BLaER1 treated with 17β-estradiol and CSF1 and Interleukin-3, amounts not matched to agents 10 nM and 100 nM (cell line): ENCODE measurements at regions not wholly inside any gene's neighbourhood (a gene's known extent, or its start where the extent isn't known, plus 50 kb on each side); places are given as distances from the start of the nearest gene placed in this dataset.

ENCODE experiments used
- H3K27ac ChIP-seq, 11 experiments: shearing (Covaris generic); formaldehyde crosslinking; 2 replicates each; pipeline ENCODE4 v1.8.1; 2022
- H3K27me3 ChIP-seq, 11 experiments: shearing (Covaris generic); formaldehyde crosslinking; 2 replicates each; pipeline ENCODE4 v1.8.1; 2022
- H3K36me3 ChIP-seq, 11 experiments: shearing (Covaris generic); formaldehyde crosslinking; 2 replicates each; pipeline ENCODE4 v1.8.1; 2022
- H3K4me1 ChIP-seq, 10 experiments: shearing (Covaris generic); formaldehyde crosslinking; 2 replicates each; pipeline ENCODE4 v1.8.1; 2022
- H3K4me2 ChIP-seq, 11 experiments: shearing (Covaris generic); formaldehyde crosslinking; 2 replicates each; pipeline ENCODE4 v1.8.1; 2022
- H3K4me3 ChIP-seq, 10 experiments: shearing (Covaris generic); formaldehyde crosslinking; 2 replicates each; pipeline ENCODE4 v1.8.1; 2022
- H3K9ac ChIP-seq, 11 experiments: shearing (Covaris generic); formaldehyde crosslinking; 2 replicates each; pipeline ENCODE4 v1.8.1; 2022
- H3K9me3 ChIP-seq, 11 experiments: shearing (Covaris generic); formaldehyde crosslinking; replicated peaks in 1 of 11; 2 replicates each; pipeline ENCODE4 v1.8.1; 2022
- H4K20me1 ChIP-seq, 11 experiments: shearing (Covaris generic); formaldehyde crosslinking; 2 replicates each; pipeline ENCODE4 v1.8.1; 2022
- Cebpa-rat ChIP-seq, 11 experiments: shearing (Covaris generic); IDR thresholded peaks; 2 replicates each; pipeline ENCODE4 v1.8.1; 2022

- no peak for TF ChIP-seq Cebpa-rat (IDR thresholded peaks at IDR 0.05)
Observed at GRCh38 chr20:39283464-39283863, 321.3 kb downstream of the DHX35 start.

DNA sequence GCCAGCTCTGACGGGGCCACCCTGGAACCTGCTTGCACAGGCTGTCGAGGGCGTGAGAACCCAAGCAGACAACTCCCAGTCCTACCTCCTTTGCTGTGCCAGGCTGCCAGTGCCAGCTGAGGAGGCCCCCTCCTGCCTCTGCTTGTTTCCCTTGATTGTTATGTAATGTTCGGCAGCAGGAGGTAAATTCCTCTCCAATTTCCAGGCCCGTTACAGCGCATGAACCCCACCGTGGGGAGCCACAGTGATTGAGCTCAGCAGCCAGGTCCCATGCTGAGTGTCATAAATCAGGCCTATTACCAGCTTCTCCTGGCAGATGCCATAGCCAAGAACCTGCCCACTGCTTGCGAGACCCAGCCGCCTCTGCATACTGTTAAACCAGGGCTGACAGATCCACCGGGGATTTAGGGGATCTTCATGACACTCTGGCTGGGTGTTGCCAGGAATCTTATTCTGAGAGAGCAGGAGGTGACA, 320.5 kb downstream of the DHX35 start:
- Histone ChIP-seq H3K9ac (no peak overlapping the region), H3K4me2 (no peak overlapping the region), H3K9me3 (peaks cover 8 to 9% (median 8%) of the 10 kb centered on the region in 11 experiments; a peak in 21 of 22 replicates), H3K36me3 (no peaks in the 10 kb centered on the region), H4K20me1 (no peaks in the 10 kb centered on the region), H3K27ac (no peak overlapping the region), H3K27me3 (no peaks in the 10 kb centered on the region), H3K4me1 (peaks cover 0 to 4% (median 0%) of the 10 kb centered on the region in 10 experiments; a peak in 1 of 20 replicates), H3K4me3 (no peak overlapping the region)
- no peak for TF ChIP-seq Cebpa-rat (IDR thresholded peaks at IDR 0.05)

More at GRCh38 chr20:39283464-39283863, 321.3 kb downstream of the DHX35 start:
- Histone ChIP-seq H3K4me2 (no peak overlapping the region), H3K27me3 (no peaks in the 10 kb centered on the region), H3K4me3 (no peak overlapping the region), H3K27ac (no peak overlapping the region; a peak in 1 of 22 replicates), H3K36me3 (no peaks in the 10 kb centered on the region), H3K9ac (no peak overlapping the region), H3K9me3 (peaks cover 16 to 17% (median 16%) of the 10 kb centered on the region in 11 experiments), H4K20me1 (no peaks in the 10 kb centered on the region), H3K4me1 (peaks cover 0 to 4% (median 0%) of the 10 kb centered on the region in 10 experiments; a peak in 1 of 20 replicates)

DNA sequence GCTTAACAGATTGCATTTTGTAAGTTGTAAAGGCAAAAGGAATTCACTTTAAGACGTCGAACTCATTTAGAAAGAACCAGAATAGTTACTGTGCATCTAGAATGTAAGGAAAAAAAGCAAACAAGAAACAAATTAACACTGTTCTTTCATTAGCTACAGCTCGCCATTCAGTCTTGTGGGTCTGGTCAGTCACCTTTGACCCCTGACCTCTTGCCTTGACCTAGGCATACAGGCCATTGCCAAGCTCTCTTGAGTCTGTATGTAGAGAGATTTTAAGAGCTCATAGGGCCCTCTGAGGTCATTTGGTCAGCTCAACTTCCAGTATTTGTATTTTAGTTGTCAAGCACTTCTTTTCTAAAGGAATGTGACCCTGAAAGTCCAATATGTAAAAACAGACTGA, 318.7 kb downstream of the DHX35 start:
- TF ChIP-seq Cebpa-rat (IDR thresholded peaks at IDR 0.05) = no peak
- H3K4me3 ChIP-seq = no peak overlapping the region

DNA sequence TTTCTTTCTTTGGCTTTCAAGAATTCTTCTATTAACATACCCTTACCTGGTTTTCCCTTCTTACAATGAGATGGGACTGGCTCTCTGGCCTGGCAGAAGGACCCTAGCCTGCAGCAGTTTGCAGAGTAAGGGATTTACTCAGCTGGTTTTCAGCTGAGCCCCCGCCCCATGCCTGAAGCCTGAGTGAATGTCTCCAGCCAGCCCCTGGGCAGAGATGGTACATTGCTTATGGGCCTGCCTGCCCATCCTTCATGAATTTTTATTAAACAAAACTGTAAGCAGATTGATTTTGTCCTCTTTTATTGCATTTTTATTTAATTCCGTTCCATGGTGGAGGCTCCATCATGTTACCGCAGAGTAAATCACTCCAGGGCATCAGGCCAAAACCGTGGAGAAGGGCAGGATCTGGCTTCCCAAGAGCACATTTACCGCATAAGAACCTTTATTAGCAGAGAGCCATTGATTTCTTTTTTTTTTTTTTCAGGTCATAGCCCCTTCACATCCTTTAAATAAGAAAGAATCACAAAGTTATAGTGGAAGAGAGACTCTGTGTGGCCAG, 316.2 kb downstream of the DHX35 start:
- no peaks in the 10 kb centered on the region for H3K27me3 ChIP-seq
- no peak overlapping the region for H3K27ac ChIP-seq
- no peaks in the 10 kb centered on the region for H4K20me1 ChIP-seq
- no peak overlapping the region for H3K9ac ChIP-seq
- no peak overlapping the region for H3K4me2 ChIP-seq
- peaks cover 0 to 10% (median 3%) of the 10 kb centered on the region in 10 experiments; a peak in 7 of 20 replicates for H3K4me1 ChIP-seq
- no peak overlapping the region for H3K4me3 ChIP-seq
- no peak for TF ChIP-seq Cebpa-rat (IDR thresholded peaks at IDR 0.05)
- H3K36me3 ChIP-seq = no peaks in the 10 kb centered on the region
- peaks cover 0 to 21% (median 8%) of the 10 kb centered on the region in 11 experiments; a peak in 10 of 22 replicates for H3K9me3 ChIP-seq

More for the DNA sequence above, 318.7 kb downstream of the DHX35 start:
- no peaks in the 10 kb centered on the region for H3K36me3 ChIP-seq
- H4K20me1 ChIP-seq = no peaks in the 10 kb centered on the region
- peaks cover 0 to 15% (median 8%) of the 10 kb centered on the region in 11 experiments; a peak in 10 of 22 replicates for H3K9me3 ChIP-seq
- H3K9ac ChIP-seq = no peak overlapping the region
- peaks cover 0 to 4% (median 0%) of the 10 kb centered on the region in 10 experiments; a peak in 1 of 20 replicates for H3K4me1 ChIP-seq
- no peaks in the 10 kb centered on the region for H3K27me3 ChIP-seq
- H3K27ac ChIP-seq = no peak overlapping the region
- no peak overlapping the region for H3K4me2 ChIP-seq

GRCh38 chr20:39277185-39277584, 315.0 kb downstream of the DHX35 start:
- H3K4me2 ChIP-seq = no peak overlapping the region
- peaks cover 0 to 21% (median 8%) of the 10 kb centered on the region in 11 experiments; a peak in 10 of 22 replicates for H3K9me3 ChIP-seq
- H4K20me1 ChIP-seq = no peaks in the 10 kb centered on the region
- no peak overlapping the region for H3K9ac ChIP-seq
- TF ChIP-seq Cebpa-rat (IDR thresholded peaks at IDR 0.05) = no peak
- H3K36me3 ChIP-seq = no peaks in the 10 kb centered on the region
- H3K4me3 ChIP-seq = no peak overlapping the region
- H3K27ac ChIP-seq = no peak overlapping the region
- H3K27me3 ChIP-seq = no peaks in the 10 kb centered on the region
- peaks cover 0 to 11% (median 3%) of the 10 kb centered on the region in 10 experiments; a peak in 7 of 20 replicates for H3K4me1 ChIP-seq

- Histone ChIP-seq H3K27me3 (no peaks in the 10 kb centered on the region), H3K4me2 (peak overlapping the region in 1 of 11 experiments; percentile 35; a peak in 2 of 22 replicates), H4K20me1 (no peaks in the 10 kb centered on the region; a peak in 1 of 22 replicates), H3K36me3 (no peaks in the 10 kb centered on the region), H3K9ac (no peak overlapping the region; a peak in 1 of 22 replicates), H3K4me1 (peaks cover 0 to 28% (median 7%) of the 10 kb centered on the region in 10 experiments; a peak in 10 of 20 replicates), H3K4me3 (no peak overlapping the region), H3K27ac (peak overlapping the region in 1 of 11 experiments; percentile 33; a peak in 2 of 22 replicates), H3K9me3 (peaks cover 0 to 8% (median 0%) of the 10 kb centered on the region in 11 experiments; a peak in 6 of 22 replicates)
- no peak for TF ChIP-seq Cebpa-rat (IDR thresholded peaks at IDR 0.05)
Observed at GRCh38 chr20:39270837-39271604, 308.9 kb downstream of the DHX35 start.

GRCh38 chr20:39269493-39270217, 307.5 kb downstream of the DHX35 start:
- H3K27ac ChIP-seq = peak overlapping the region in 1 of 11 experiments; percentile 28; a peak in 2 of 22 replicates
- no peaks in the 10 kb centered on the region; a peak in 1 of 22 replicates for H4K20me1 ChIP-seq
- no peaks in the 10 kb centered on the region for H3K9me3 ChIP-seq
- no peaks in the 10 kb centered on the region for H3K36me3 ChIP-seq
- TF ChIP-seq Cebpa-rat (IDR thresholded peaks at IDR 0.05) = no peak
- H3K4me2 ChIP-seq = peak overlapping the region in 2 of 11 experiments; percentile 10 to 40; a peak in 2 of 22 replicates
- no peak overlapping the region for H3K4me3 ChIP-seq
- peaks cover 0 to 28% (median 7%) of the 10 kb centered on the region in 10 experiments; a peak in 10 of 20 replicates for H3K4me1 ChIP-seq
- H3K27me3 ChIP-seq = no peaks in the 10 kb centered on the region
- H3K9ac ChIP-seq = peak overlapping the region in 1 of 11 experiments; percentile 43; a peak in 1 of 22 replicates

DNA sequence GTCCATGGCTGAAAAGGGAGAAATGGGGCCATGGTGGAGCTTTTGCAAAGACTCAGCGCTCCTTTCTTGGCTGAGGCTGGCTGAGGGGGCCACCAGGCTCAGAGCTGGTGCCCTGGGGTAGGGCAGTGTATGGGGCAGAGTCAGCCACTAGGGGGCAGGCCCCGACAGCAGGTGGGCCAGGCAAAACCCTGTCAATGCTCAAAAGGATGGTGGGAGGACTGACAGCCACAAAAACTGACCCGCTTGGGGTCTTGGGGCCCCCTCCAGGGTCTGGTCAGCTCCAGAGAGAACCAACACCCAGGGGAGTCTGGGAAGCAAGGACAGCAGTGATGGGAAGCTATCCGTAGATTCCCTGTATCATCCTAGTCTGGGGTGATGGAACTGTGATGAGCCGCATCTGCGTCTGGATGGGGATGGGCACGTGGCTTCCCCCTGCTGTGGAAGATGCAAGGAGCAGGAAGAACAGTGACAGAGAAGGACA, 306.9 kb downstream of the DHX35 start:
- peak overlapping the region in 2 of 11 experiments; percentile 10 to 40; a peak in 2 of 22 replicates for H3K4me2 ChIP-seq
- no peaks in the 10 kb centered on the region; a peak in 1 of 22 replicates for H4K20me1 ChIP-seq
- H3K27ac ChIP-seq = peak overlapping the region in 1 of 11 experiments; percentile 28; a peak in 1 of 22 replicates
- H3K4me3 ChIP-seq = no peak overlapping the region
- no peak for TF ChIP-seq Cebpa-rat (IDR thresholded peaks at IDR 0.05)
- H3K36me3 ChIP-seq = no peaks in the 10 kb centered on the region
- H3K4me1 ChIP-seq = peaks cover 0 to 26% (median 5%) of the 10 kb centered on the region in 10 experiments; a peak in 10 of 20 replicates
- peak overlapping the region in 1 of 11 experiments; percentile 43; a peak in 1 of 22 replicates for H3K9ac ChIP-seq
- H3K9me3 ChIP-seq = no peaks in the 10 kb centered on the region
- H3K27me3 ChIP-seq = no peaks in the 10 kb centered on the region
